GM21723 (cell line): ENCODE measurements at regions not wholly inside any gene's neighbourhood (a gene's known extent, or its start where the extent isn't known, plus 50 kb on each side); places are given as distances from the start of the nearest gene placed in this dataset.

ENCODE experiments used
- ATAC-seq: cut with Tn5 transposase; IDR thresholded peaks from one replicate; pipeline ENCODE4 v1.9.1; 2021; ENCODE audit warnings: mild to moderate bottlenecking, moderate library complexity; ENCODE audit not compliant: unreplicated experiment

DNA sequence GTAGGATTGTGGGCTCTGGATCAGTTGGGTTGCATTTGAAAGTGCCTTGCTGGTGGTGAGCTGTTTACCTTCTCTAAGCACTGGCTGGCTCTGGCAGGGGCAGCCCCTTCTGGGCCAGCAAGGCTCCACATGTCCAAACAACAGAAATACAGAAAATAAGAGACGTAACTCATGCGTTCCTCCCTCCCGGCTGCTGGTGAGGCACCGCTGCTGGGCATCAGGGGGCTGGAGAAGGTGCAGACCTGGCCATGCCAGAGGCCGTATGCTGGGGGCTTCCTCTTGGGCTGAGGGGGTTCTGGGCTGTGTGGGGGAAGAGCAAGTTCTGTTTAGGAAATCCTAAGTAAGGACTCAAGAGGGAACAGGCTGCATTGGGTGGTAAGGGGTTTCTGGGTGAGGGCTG is 140.6 kb downstream of the URI1 start:
- ATAC-seq = no peak

DNA sequence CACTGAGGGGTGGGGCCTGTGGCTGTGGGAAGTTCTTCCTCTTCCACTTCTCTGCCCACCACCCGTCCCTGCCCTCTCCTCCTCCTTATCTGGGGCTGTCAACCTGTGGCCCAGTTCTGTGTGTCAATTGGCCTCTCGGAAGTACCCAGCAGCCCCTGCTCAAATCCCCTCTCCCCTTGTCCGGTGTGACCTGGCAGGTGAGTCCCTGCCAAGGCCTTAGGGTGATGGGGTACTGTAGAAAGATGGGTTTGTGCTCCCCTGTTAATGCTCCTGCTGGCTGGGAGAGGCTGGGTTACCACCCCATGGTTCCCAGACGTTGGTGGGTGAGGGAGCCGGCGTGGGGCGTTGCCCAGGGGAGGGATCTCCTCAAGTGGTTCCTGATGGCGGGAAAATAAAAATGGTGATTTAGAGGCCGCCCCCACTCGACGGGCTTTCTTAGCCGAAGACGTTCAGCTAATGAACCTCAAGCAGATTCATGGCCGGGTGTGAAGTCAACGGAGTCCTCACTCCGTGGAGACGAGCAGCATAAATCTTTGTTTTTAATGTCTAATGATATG is 141.2 kb downstream of the URI1 start:
- ATAC-seq = no peak

DNA sequence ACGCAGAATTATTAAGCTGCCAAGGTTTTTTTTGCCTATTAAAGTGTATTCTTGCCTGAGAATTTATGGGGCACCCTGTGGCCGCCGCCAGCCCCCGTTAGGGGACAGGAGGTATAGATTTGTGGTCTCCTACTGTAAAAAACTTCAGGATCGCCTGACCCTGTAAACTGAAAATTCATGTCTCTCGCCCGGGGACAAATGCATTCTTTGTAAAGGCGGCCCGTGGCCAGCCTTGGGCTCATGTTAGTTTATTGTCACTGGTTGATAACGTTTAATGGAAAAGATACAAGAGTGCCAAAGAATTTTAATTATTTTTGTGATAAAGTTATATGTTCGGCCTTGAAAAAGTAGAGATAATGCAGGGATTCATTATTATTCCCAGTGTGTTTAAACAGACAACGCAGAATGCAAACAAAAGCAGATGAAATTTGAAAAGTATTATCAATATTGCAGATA is 141.7 kb downstream of the URI1 start:
- ATAC-seq = no peak

DNA sequence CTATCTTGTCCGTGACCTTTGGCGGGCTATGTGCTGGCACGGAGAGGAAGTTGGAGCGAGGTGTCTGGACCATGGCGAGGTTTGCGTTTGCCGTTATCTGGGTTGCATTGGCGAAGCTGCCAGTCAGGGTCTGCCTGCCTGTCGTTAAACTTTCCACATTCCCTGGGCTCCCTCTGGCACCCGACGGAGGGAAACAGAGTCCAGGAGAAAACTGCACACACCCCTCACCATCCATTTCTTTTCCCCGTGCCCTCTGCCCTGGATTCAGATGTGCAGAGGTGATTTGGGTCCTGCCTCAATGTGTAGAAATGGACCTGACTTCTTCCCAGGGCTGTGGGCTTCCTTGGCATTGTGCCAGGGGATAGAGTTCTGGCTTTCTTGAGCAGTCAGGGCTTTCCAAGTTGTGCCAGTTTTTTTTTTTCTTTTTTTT is 142.4 kb downstream of the URI1 start:
- no peak for ATAC-seq

DNA sequence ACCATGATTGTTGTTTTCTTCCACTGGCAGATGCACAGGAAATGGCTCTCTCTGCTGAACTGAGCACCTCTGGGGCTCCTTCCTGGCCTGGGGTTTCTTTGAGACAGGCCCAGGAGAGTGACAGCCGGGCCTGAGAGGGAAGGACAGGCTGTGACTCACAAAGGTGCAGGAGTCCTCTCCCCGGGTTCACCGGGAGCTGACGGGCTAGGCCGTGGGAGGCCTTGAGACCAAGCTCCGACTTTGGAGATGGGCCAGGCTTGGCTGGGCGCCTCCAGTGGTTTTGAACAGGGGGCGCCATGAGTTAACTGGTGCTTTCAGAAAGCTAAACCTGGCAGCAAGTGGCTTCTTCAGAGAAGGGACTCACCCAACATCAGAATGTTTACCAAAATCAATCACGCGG is 143.4 kb downstream of the URI1 start:
- ATAC-seq = no peak

DNA sequence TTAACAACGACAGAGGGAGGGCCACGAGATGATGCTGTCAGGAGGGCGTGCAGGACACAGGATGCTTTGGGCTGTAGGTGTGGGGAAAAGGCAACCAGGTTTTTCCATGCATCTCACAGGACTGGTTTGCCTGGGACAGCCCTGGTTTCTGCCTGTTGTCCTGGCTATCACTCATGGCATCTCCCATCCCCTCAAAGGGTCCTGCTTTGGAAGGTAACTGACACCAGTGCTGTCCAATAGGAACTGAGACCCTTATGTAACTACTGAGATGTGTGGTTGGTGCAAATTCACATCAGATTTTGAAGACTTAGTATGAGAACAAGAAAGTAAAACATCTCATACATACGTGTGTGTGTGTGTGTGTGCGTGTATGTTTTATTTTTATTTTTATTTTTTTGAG is 144.2 kb downstream of the URI1 start:
- ATAC-seq = no peak

DNA sequence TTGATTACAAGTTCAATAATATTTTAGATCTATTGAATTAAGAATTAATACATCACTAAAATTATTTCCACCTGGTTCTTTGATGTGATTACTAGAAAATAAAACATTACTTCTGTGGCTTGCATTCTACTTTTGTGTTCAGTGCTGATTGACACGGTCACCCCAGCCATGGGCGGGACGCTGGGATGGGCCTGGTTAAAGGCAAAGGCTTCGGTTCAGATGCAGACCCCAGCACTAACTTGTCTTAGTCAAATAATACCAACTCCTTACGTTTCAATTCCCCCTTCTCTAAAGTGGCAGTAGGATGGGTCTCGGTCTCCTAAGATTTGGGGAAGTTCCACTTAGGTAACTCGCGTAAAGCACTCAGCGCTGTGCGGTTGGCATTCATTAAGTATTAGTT is 144.9 kb downstream of the URI1 start:
- ATAC-seq = no peak

DNA sequence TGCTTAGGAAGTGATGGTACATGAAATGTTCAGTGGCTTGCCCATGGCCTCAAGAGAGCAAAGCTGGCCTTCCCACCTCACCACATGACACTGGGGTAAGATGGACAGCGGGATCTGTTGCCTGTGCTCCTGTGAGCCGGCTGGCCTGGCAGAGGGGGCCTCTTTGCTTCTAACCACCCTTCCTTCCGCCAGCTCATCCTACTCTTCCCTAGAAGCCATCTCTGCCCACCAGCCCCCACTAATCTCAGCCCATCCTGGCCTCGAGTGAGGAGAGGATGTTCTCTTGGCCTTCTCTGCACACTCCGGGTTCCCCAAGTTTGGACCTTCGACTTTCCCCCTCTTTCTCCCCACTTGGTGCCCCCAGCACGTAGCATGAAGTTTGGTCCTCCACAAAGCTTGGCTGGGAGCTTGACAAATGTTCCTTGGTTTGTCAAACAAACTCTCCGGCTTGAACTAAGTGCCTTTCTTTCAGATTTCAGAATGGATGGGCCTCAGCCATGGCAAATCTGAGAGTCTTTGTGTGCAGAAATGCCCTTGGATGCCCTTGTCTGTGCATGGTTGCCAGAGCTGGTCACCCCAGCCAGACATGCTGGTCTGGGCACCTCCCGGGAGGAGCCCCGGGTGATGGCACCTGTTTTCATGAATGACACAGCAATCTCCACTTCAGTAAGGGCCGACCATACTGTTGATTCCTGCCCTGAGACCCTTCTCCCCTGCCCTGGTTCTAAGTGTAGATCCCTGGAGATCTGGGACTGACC is 145.5 kb downstream of the URI1 start:
- ATAC-seq = no peak

DNA sequence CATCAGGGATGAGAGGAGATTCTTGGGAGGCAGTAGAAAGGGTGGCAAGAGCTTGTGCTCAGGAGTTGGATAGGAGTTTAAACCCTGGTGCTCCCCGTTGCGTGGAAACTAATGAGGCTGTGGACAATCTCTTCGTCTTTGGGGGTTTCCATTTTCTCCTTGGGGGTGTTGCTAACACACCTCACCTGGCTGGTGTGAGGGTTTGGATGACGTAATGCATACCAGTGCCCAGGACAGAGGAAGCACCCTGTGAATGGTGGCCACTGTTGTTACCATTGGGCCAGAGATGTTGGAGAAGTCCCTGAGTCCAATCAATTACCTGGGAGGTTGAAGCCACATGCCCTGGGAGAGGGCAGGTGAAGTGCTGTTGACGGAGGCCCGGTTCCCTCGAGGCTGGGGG is 146.5 kb downstream of the URI1 start:
- ATAC-seq = no peak

DNA sequence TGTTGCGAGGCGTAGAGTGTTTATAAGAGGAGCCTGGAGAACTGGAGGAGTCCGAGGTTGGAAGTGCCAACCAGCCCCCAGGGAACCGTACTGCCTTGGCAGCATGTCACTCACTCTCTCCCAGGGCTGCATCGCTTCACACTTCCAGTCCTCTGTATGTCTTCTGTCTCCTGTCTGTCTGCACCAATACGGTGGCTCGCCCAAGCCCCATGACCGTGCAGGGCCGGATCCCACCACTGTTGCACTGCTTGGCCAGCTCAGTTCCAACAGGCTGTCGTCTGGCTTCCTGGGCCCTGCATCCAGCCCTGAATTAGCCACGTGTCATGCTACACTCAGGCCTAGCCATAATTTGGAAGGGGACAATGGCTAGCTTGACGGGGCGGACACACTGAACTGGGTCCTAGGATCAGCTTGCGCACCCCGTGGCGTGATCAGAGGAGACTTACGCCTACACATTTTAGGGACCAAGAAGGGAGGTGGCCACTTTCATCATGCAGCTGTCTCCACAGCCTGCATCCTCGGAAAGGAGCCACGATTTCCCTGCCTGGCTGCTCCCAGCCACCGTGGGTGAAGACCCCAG is 147.1 kb downstream of the URI1 start:
- ATAC-seq = no peak

DNA sequence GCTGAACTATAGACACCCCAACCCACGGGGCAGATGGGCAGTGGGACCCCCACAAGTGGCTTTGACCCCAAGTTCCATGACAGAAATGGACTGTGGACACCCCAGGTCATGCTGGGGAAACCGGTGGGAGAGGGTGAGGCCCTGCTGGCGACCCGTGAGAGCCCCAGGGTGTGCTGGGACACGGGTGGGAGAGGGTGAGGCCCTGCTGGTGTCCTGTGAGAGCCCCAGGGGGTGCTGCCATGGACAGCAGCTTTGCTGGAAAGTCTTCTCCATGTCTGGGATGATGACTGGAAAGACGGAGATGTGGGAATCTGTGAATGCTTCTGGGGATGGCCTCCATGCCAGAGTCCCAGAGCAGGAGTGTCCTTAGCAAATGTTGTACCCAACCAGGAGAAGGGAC is 148.4 kb downstream of the URI1 start:
- no peak for ATAC-seq

DNA sequence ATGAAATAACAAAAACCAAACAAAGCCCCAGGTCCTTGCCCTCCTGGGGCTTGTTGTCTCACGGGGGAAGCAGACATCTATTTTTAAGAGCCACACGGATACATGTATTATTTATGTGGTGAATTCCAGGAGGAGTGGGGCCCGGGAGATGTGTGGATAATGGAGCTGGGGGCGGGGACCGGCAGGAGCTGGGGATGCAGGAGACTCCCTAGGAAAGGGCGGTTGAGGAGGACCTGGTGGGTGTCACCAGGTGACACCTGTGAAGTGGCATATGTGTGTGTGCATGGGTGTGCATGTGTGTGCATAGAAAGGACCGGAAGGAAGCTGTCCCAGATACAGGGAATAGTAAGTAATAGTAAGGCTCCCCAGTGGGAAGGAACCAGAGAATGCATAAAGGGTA is 148.9 kb downstream of the URI1 start:
- no peak for ATAC-seq

DNA sequence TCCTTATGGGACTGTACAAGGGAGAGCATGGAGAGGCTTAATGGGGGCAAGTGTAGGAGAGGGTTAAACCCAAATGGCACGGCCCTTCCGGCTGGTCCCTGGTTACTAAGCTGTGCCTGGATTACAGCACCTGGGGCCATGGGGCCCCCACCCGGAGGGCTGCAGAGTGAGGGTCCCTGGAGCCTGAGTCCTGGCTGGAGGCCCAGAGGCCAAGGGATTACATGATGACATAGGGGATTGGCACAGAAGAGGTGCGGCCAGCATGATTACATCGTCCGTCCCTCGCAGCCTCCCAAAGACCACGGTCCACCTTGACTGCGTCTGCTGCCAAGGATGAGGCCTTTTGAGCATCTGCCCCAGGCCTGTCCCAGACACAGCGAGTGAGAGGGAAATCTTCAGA is 149.4 kb downstream of the URI1 start:
- no peak for ATAC-seq

DNA sequence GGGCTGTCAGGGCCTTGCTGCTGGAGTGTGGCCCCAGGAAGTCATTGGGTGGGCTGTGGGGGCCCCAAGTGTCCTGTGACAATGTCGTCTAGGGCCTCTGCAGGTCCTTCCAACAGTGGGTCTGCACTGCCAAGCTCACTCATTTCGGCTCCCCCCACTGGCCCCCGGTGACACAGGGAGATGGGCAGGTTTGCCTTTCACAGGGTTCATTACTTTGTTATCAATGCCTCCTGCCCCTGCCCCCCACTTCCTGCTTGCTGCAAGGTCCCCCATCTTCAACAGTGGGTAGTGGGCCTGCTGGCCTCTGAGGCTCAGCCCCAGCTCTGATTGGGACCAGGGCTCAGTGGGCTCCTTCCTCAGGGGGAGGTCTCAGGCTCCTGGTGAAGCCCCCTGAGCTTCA is 149.8 kb downstream of the URI1 start:
- no peak for ATAC-seq

DNA sequence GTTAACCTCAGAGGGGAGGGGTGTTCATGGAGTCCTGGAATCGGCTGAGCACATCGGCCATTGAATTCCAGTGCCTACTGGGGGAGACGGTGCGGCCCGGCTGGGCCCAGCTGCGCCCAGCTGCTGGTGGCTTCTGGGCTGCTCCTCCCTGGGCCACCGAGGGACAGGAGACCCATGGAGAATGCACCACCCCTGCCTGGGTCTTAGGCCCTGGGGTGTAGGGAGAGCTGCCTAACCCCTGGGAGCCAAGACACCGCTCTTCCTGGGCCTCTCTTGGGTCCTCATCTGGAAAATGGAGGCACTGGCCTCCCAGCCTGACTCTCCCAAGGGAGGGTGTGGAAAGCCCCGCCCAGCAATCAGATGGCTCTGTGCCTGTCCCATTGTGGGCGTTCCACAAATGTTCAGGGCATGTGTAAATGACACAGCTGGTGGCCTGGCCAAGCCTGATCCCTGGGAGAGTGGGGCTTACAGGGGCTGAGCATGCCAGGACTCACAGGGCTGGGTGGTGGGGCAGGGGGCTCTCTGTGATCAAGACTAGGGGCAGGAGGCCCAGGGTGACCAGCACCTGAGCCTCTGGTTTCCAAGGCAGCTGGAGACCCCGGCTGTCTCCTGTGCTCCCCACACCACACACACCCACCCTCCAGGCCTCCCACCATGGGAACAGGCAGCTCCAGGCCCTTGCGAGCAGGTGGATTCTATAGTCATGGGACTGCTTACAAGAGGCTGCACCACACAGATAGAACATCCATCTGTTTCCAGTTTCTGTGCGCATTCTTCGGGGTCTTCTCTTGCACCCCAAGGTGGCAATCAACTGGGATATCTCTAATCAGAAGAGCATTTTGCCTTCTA is 150.9 kb downstream of the URI1 start:
- no peak for ATAC-seq

DNA sequence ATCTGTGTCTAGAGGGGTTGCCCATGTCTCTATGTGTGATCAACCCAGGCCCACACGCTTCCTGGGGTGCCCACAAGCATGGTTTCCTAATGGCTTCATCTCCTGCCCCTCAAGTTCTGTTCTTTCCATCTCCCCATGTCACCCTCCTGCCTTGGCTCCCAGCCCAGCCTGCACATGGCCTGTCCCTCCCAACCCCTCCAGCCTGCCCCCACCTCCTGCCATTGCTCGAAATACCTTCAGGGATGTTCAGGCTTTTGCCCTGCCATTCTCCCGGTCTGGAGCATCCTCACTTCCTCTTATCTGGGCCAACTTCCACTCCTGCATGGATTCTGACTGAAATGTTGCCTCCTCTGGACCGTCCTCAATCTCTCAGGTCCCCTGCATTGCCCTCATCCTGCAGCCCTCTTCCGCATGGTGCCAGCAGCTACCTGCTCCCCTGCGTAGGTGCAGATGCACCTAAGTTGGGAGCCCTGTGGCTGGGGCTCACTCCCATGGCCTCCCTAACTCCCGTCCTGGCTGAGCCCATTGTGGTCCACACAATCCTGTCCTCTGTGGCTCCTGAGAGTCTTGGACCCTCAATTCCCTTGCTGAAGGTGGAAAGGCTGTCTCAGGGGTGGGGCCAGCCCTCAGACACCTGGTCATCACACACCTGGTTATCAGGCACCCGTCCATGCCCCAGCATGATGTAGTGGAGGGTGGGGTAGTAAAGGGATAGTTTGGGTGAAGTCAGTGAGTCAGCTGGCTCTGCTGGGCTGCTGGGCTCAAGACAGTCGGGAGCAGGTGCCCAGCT is 152.1 kb downstream of the URI1 start:
- no peak for ATAC-seq

DNA sequence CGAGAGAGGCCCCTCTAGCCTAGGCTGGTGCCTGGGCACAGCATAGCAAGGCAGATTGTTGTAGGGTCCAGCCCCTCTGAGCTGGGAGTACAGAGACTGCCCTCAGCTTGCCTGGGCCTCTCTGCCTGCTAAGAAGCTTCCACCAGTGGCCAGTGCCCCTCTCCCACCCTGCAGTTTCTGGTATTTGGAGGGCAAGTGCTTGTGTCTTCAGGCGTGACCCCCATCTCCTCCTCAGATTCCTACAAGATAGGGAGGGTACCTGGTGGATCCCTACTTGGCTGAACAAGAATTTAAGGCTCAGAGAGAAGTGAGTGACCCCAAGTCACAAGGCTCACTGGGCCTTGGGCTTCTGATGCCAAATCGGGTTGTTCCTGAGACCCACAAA is 152.7 kb downstream of the URI1 start:
- ATAC-seq = no peak

DNA sequence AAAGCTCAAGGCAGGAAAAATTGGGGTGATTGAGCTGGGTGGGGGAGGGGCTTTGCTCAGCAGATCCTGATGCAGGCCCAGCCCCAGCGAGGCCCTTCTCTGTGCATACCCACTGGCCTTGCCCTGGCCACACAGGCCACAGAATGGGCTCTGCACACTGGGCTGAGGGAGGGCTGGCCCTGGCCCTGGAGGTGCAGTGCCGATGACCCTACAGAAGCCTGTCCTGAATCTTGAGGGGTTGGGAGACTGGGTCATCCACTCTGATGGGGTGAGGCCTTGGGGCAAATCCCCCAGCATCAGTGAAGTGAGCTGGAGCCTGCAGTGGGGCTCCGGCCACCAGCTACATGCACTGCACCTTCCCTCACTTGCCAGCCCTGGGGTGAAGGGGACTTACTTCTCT is 153.1 kb downstream of the URI1 start:
- ATAC-seq = no peak

DNA sequence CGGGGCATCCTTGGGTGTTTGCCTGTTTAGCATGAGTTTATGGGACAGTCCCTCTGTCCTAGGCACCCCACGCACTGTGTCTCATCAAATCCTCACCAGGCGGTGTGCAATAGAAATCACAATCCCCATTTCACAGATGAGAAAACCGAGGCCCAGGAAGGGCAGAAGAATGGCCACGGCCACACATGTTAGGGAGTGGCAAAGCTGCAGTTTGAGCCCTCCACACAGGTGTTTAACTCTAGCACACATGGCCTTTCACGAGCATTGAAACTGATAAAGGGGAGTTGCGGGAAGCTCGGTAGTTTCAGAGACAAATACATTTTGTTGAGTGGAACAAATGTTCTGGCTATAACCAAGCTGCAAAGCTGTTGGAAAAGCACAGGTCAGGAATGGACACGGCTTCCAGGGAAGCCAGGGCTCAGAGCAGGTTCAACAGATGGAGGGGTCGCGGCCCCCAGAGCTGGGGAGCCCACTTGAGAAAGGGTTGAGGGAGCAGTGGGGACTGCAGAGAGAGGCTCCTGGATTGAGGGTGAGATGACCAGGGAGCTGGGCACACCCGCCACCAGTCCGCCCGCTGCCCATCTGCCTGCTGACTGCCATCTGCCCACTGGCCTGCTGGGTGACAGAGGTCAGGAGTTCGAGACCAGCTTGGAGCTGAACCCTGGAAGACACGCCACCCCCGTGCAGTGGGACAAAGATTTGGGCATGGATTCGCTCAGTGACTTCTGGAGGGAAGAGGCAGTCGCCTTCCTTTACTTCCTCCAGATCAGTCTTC is 154.7 kb downstream of the URI1 start:
- no peak for ATAC-seq

DNA sequence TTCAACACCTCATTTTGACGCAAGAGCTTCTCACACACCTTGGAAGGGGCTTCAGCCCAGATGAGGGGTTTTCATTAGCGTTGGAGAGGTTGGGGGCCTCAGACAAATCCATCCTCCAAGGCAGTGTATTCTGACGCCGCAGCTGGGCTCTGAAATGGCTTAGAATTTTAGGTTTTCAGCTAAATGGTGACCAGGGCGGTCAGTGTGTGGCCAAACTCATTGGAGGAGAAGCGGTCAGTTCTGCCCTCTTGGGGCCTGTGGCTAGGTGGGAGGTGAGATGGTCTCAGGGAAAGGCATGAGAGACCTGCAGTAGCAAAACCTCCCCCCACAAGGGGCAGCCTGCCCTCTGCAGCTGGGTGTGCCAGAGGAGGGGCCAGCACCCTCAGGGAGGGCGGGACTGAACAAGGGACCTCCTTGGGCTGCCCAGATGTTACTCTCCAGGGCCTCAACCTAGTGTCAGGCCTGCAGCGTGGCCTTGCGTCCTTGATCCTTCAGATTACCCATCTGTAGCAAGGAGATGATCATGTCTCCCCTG is 155.8 kb downstream of the URI1 start:
- ATAC-seq = no peak
